ENCODE measurements at regions not wholly inside any gene's neighbourhood (a gene's known extent, or its start where the extent isn't known, plus 50 kb on each side); places are given as distances from the start of the nearest gene placed in this dataset.
"Not testable (repeated sequence)": the region's sequence is repeated elsewhere in the genome, so short reads cannot be mapped to it uniquely, and the experiment has no call there.

GRCh38 chr11:3520905-3521304, 120.9 kb downstream of the ART5 start:
- not testable (repeated sequence) for DNase-seq (ENCODE audit: low read depth); H3K4me3 ChIP-seq (ENCODE audit: low read depth, low read length)

- H3K4me3 ChIP-seq (ENCODE audit: low read depth, low read length); DNase-seq (ENCODE audit: low read depth): not testable (repeated sequence)
These were observed 122.0 kb downstream of the ART5 start for GRCh38 chr11:3519841-3520240.

GRCh38 chr11:3516934-3517567, 124.7 kb downstream of the ART5 start:
- H3K4me3 ChIP-seq (ENCODE audit: low read depth, low read length); DNase-seq (ENCODE audit: low read depth): not testable (repeated sequence)

DNA sequence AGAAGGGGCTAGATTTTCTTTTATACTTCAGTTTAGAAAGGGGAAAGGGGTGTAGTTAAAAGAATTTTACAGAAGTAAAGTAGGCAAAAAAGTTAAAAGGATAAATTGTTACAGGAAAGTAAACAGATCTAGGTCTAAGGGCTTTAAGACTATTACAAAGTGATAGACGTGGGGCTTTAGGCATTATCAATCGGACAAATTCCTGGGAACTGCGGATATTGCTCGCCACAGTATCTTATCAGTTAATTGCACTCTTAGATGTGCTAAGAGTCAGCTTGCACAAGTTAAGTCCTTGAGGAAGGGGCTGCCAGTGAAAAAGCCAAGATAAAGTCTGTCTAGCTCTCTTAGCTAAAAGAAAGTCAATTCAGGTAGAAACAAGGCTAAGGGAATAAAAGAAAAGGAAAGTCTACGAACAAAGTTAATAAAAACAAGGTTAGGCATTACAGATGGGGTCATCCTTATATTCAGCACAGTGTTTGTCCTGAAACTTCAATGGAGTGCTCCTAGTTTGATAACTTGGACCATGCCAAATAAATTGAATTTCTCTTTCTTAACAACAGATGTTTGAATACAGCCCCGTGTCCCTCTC, 125.4 kb downstream of the ART5 start:
- DNase-seq (ENCODE audit: low read depth) = not testable (repeated sequence)

GRCh38 chr11:3514635-3515424, 127.0 kb downstream of the ART5 start:
- not testable (repeated sequence) for DNase-seq (ENCODE audit: low read depth); H3K4me3 ChIP-seq (ENCODE audit: low read depth, low read length)

More for the DNA sequence above, 125.4 kb downstream of the ART5 start:
- H3K4me3 ChIP-seq (ENCODE audit: low read depth, low read length) = not testable (repeated sequence)

- DNase-seq (ENCODE audit: low read depth) = not testable (repeated sequence)
These were observed 128.5 kb downstream of the ART5 start for GRCh38 chr11:3513311-3513710.

DNA sequence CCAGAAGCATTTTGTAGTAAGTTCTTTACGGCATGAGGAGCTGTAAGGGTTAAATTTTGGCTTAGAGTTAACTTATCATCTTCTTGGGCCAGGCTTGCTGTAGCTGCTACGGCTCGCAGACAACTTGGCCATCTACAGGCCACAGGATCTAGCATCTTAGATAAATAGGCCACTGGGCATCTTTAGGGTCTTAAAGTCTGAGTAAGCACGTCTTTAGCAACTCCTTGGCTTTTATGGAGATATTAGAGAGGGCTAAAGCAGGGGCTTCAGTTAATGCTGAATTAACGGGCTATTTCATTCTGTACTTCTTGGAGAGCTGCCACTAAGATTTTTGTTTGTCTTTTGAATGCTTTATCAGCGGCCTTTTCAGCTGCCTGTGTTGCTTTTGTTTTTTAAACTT, 129.0 kb downstream of the ART5 start:
- not testable (repeated sequence) for DNase-seq (ENCODE audit: low read depth); H3K4me3 ChIP-seq (ENCODE audit: low read depth, low read length)

More at GRCh38 chr11:3513311-3513710, 128.5 kb downstream of the ART5 start:
- H3K4me3 ChIP-seq (ENCODE audit: low read depth, low read length) = not testable (repeated sequence)

GRCh38 chr11:3512133-3512703, 129.6 kb downstream of the ART5 start:
- not testable (repeated sequence) for DNase-seq (ENCODE audit: low read depth); H3K4me3 ChIP-seq (ENCODE audit: low read depth, low read length)

DNA sequence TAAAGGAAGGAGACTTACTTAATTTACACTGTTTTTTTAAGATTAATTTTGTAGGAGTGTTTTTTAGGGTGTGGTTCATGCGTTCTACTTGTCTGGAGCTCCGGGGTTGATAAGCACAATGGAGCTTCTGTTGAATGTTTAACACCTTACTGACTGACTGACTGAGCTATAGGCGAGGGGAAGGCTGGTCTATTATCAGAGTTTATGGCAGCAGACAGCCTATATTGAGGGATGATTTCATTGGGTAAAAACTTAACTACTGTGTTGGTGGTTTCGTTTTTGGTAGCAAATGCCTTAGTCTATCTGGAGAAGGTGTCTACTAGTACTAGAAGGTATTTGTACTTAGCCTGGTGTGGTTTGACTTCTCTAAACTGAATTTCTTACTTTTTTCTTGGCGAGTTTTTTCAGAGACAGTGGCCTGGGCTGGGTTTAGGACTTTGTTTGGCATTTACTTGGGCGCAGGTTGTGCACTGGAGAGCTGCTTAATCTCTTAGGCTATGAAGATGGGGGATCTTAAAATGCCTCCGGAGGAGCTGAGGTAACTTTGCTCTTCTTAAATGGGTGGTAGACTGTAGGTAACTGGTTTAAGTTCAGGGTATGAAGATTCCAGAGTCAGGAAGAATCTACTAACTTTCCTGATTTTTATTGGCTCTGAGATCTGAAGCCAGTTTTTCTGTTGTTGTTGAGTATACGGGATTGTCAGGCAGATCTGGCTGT, 130.2 kb downstream of the ART5 start:
- H3K4me3 ChIP-seq (ENCODE audit: low read depth, low read length); DNase-seq (ENCODE audit: low read depth): not testable (repeated sequence)

DNA sequence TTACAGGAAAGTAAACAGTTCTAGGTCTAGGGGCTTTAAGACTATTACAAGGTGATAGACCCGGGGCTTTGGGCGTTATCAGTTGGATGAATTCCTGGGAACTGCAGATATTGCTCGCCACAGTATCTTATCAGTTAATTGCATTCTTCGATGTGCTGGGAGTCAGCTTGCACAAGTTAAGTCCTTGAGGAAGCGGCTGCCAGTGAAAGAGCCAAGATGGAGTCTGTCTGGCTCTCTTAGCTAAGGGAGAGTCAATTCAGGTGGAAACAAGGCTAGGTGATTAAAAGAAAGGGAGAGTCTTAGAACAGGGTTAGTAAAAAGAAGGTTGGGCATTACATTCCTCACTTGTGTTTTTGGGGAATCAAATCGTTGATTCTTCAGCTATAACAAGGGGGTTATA, 130.6 kb upstream of the ZNF195 start:
- H3K4me3 ChIP-seq (ENCODE audit: low read depth, low read length); DNase-seq (ENCODE audit: low read depth): not testable (repeated sequence)

DNA sequence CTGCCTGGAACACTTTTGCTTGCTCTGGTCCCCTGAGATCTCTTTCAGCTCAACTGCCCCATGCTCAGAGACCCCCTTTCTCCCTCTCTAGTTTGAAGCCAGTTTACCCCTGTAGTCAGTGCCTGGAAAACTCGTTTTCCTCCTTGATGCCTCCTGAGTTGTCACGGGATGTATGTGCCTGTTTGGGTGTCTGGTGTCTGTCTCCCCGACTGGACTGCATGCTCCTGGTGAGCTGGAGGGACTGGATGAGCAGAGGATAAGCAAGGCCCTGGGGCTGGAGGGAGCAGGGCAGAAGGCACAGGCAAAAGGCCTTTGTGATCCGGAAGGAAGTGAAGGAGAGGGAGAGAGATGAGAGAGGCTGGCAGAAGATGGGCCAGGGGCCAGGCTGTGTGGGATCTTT, 120.3 kb upstream of the ZNF195 start:
- not testable (repeated sequence) for H3K4me3 ChIP-seq (ENCODE audit: low read depth, low read length); DNase-seq (ENCODE audit: low read depth)

- not testable (repeated sequence) for H3K4me3 ChIP-seq (ENCODE audit: low read depth, low read length); DNase-seq (ENCODE audit: low read depth)
These were observed 119.4 kb upstream of the ZNF195 start for GRCh38 chr11:3498356-3498755.

GRCh38 chr11:3493152-3493551, 114.2 kb upstream of the ZNF195 start:
- H3K4me3 ChIP-seq (ENCODE audit: low read depth, low read length); DNase-seq (ENCODE audit: low read depth): not testable (repeated sequence)

DNA sequence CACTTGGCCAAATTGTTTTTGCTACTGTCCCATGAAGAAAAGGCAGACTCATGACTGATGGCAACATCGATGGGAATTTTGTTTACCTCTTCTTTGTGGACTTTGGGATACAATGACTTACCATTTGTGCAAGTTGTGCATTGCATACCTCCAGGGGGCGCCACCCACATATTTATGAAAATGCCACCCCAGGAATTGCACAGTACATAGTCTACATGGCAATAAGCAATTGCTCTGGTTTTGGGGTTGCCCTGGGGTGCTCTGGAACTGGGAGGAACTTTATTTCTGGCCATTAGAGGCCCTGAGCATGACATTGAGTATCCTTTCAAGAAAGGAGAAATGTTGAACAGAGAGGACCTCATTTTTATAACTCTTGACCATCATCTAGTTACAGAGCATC, 109.1 kb upstream of the ZNF195 start:
- not testable (repeated sequence) for H3K4me3 ChIP-seq (ENCODE audit: low read depth, low read length); DNase-seq (ENCODE audit: low read depth)

- H3K4me3 ChIP-seq (ENCODE audit: low read depth, low read length); DNase-seq (ENCODE audit: low read depth): not testable (repeated sequence)
These were observed 106.8 kb upstream of the ZNF195 start for GRCh38 chr11:3485737-3486136.

DNA sequence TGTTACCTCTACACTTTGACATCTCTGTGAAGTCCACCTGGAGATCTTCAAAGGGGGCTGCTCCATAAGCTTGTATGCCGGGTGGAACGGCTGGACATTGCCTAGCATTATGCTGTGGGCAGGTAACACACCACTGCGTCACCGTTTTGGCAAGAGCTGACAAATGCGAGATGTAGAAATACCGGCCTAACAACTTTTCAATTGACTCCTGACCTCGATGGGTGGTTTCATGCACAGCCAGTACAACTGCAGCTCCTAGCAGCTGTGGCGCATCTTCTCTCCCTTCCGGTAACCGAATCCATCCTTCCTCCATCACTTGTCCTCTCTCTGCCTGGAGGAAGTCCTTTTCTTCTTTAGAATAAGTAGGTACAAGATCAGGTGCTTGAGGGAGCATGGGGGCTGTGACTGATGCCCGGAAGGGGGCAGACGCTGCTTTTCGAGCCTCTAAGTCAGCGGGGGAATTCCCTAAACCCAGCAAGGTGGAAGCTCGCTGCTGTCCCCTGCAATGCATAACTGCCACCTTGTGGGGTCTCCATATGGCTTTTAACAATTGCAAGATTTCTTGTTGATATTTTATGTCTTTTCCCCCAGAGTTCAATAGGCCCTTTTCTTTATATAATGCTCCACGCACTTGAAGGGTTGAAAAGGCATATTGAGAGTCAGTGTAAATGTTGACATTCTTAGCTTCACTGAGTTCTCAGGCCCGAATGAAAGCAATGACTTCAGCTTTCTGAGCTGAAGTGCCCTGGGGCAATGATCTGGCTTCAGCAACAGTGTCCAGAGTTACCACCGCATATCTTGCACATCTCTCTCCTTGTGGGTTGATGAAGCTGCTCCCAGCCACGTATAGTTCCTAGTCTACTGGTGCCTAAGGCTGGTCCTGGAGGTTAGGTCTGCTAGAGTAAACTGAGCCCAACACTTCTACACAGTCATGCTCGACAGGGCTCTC, 98.3 kb upstream of the ZNF195 start:
- not testable (repeated sequence) for DNase-seq (ENCODE audit: low read depth); H3K4me3 ChIP-seq (ENCODE audit: low read depth, low read length)

All from GM12864 (cell line).